ENCODE measurements at regions not wholly inside any gene's neighbourhood (a gene's known extent, or its start where the extent isn't known, plus 50 kb on each side); places are given as distances from the start of the nearest gene placed in this dataset.

- Histone ChIP-seq H3K79me2 (ENCODE audit: insufficient read depth, low read length) (no peaks in the 10 kb centered on the region), H3K36me3 (ENCODE audit: insufficient read depth, low read length) (no peaks in the 10 kb centered on the region), H3K9me3 (ENCODE audit: insufficient read depth, low read depth, low read length) (no peaks in the 10 kb centered on the region), H4K20me1 (ENCODE audit: insufficient read depth, low read length) (no peaks in the 10 kb centered on the region), H3K27ac (ENCODE audit: low read depth, low read length) (no peak overlapping the region), H2AFZ (ENCODE audit: low read depth, low read length) (no peak overlapping the region), H3K4me1 (ENCODE audit: insufficient read depth, low read length) (no peaks in the 10 kb centered on the region), H3K9ac (ENCODE audit: low read length) (no peak overlapping the region), H3K27me3 (ENCODE audit: insufficient read depth, low read length) (no peaks in the 10 kb centered on the region), H3K4me3 (ENCODE audit: insufficient read depth, low read depth, low read length) (no peak overlapping the region), H3K4me2 (ENCODE audit: low read length) (no peak overlapping the region)
- H3K4me3 Mint-ChIP-seq (ENCODE audit: unreplicated experiment): no peak overlapping the region
- H3K27ac Mint-ChIP-seq (ENCODE audit: unreplicated experiment): no peak overlapping the region
- FAIRE-seq (no peak), DNase-seq (ENCODE audit: low read depth) (no peak)
- no peaks in the 10 kb centered on the region for H3K27me3 Mint-ChIP-seq (ENCODE audit: low read depth, unreplicated experiment)
- no peaks in the 10 kb centered on the region for H3K9me3 Mint-ChIP-seq (ENCODE audit: unreplicated experiment)
- H3K36me3 Mint-ChIP-seq (ENCODE audit: low read depth, unreplicated experiment): no peaks in the 10 kb centered on the region
- no peaks in the 10 kb centered on the region for H3K4me1 Mint-ChIP-seq (ENCODE audit: low read depth, unreplicated experiment)
- TF ChIP-seq CTCF (IDR thresholded peaks at IDR 0.05; ENCODE audit: insufficient read depth, low read depth, low read length) (no peak), EZH2 (IDR thresholded peaks at IDR 0.05; ENCODE audit: insufficient read depth, low read length) (no peak)
Measured at GRCh38 chr5:15393146-15393545, 106.8 kb upstream of the FBXL7 start.

GRCh38 chr5:15391704-15392397 is 108.1 kb upstream of the FBXL7 start:
- Mint-ChIP-seq H3K27ac (ENCODE audit: unreplicated experiment) (no peak overlapping the region), H3K36me3 (ENCODE audit: low read depth, unreplicated experiment) (no peaks in the 10 kb centered on the region), H3K4me3 (ENCODE audit: unreplicated experiment) (no peak overlapping the region), H3K27me3 (ENCODE audit: low read depth, unreplicated experiment) (no peaks in the 10 kb centered on the region), H3K9me3 (ENCODE audit: unreplicated experiment) (no peaks in the 10 kb centered on the region), H3K4me1 (ENCODE audit: low read depth, unreplicated experiment) (no peaks in the 10 kb centered on the region)
- no peaks in the 10 kb centered on the region for H3K36me3 ChIP-seq (ENCODE audit: insufficient read depth, low read length)
- no peaks in the 10 kb centered on the region for H3K4me1 ChIP-seq (ENCODE audit: insufficient read depth, low read length)
- no peak for DNase-seq (ENCODE audit: low read depth)
- no peak for FAIRE-seq
- no peak overlapping the region for H3K27ac ChIP-seq (ENCODE audit: low read depth, low read length)
- no peaks in the 10 kb centered on the region for H3K79me2 ChIP-seq (ENCODE audit: insufficient read depth, low read length)
- H3K4me2 ChIP-seq (ENCODE audit: low read length): peak overlapping the region; percentile 30
- H3K4me3 ChIP-seq (ENCODE audit: insufficient read depth, low read depth, low read length): no peak overlapping the region
- TF ChIP-seq CTCF (IDR thresholded peaks at IDR 0.05; ENCODE audit: insufficient read depth, low read depth, low read length): no peak
- H3K9me3 ChIP-seq (ENCODE audit: insufficient read depth, low read depth, low read length): no peaks in the 10 kb centered on the region
- no peak overlapping the region for H2AFZ ChIP-seq (ENCODE audit: low read depth, low read length)
- no peak overlapping the region for H3K9ac ChIP-seq (ENCODE audit: low read length)
- no peaks in the 10 kb centered on the region for H3K27me3 ChIP-seq (ENCODE audit: insufficient read depth, low read length)
- no peaks in the 10 kb centered on the region for H4K20me1 ChIP-seq (ENCODE audit: insufficient read depth, low read length)

DNA sequence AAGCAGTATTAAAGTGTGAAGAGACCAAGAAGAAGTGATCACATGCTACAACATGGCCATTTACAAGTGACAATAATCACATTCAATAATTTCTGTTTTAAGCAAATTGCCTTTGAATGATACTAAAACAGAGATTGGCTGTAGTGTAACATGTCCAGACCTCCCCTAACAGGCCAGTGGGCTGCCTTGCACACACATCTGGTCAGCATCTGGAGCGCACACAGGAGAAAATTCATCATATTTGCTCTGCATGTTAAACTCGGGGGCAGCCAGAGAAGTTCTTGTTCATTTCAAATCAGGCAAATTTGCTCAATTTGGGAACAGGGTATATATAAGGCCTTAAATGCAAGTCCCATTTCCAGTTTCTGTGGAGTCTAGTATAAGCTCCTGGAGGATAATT is 111.1 kb upstream of the FBXL7 start:
- no peaks in the 10 kb centered on the region for H4K20me1 ChIP-seq (ENCODE audit: insufficient read depth, low read length)
- H3K36me3 Mint-ChIP-seq (ENCODE audit: low read depth, unreplicated experiment): no peaks in the 10 kb centered on the region

More for the DNA sequence above, 111.1 kb upstream of the FBXL7 start:
- Mint-ChIP-seq H3K9me3 (ENCODE audit: unreplicated experiment) (no peaks in the 10 kb centered on the region), H3K27ac (ENCODE audit: unreplicated experiment) (no peak overlapping the region), H3K27me3 (ENCODE audit: low read depth, unreplicated experiment) (peaks cover 5% of the 10 kb centered on the region), H3K4me3 (ENCODE audit: unreplicated experiment) (no peak overlapping the region), H3K4me1 (ENCODE audit: low read depth, unreplicated experiment) (no peaks in the 10 kb centered on the region)
- Histone ChIP-seq H2AFZ (ENCODE audit: low read depth, low read length) (no peak overlapping the region), H3K4me2 (ENCODE audit: low read length) (no peak overlapping the region), H3K4me1 (ENCODE audit: insufficient read depth, low read length) (no peaks in the 10 kb centered on the region), H3K27me3 (ENCODE audit: insufficient read depth, low read length) (no peaks in the 10 kb centered on the region), H3K79me2 (ENCODE audit: insufficient read depth, low read length) (no peaks in the 10 kb centered on the region), H3K36me3 (ENCODE audit: insufficient read depth, low read length) (no peaks in the 10 kb centered on the region), H3K4me3 (ENCODE audit: insufficient read depth, low read depth, low read length) (no peak overlapping the region), H3K9me3 (ENCODE audit: insufficient read depth, low read depth, low read length) (no peaks in the 10 kb centered on the region), H3K9ac (ENCODE audit: low read length) (no peak overlapping the region), H3K27ac (ENCODE audit: low read depth, low read length) (no peak overlapping the region)
- FAIRE-seq: no peak
- no peak for DNase-seq (ENCODE audit: low read depth)
- TF ChIP-seq EZH2 (IDR thresholded peaks at IDR 0.05; ENCODE audit: insufficient read depth, low read length) (no peak), CTCF (IDR thresholded peaks at IDR 0.05; ENCODE audit: insufficient read depth, low read depth, low read length) (no peak)

All from astrocyte (in vitro differentiated cells and primary cell).